ENCODE measurements at regions not wholly inside any gene's neighbourhood (a gene's known extent, or its start where the extent isn't known, plus 50 kb on each side); places are given as distances from the start of the nearest gene placed in this dataset.
"Not testable (repeated sequence)": the region's sequence is repeated elsewhere in the genome, so short reads cannot be mapped to it uniquely, and the experiment has no call there.

GRCh38 chr3:167100651-167101050, 279.4 kb downstream of the ZBBX start:
- DNase-seq, result no peak

GRCh38 chr3:167100200-167100599, 279.9 kb downstream of the ZBBX start:
- DNase-seq, result no peak

GRCh38 chr3:167095976-167096375, 284.1 kb downstream of the ZBBX start:
- DNase-seq, result no peak

- DNase-seq, result no peak
Observed at GRCh38 chr3:167094632-167095031, 285.5 kb downstream of the ZBBX start.

DNA sequence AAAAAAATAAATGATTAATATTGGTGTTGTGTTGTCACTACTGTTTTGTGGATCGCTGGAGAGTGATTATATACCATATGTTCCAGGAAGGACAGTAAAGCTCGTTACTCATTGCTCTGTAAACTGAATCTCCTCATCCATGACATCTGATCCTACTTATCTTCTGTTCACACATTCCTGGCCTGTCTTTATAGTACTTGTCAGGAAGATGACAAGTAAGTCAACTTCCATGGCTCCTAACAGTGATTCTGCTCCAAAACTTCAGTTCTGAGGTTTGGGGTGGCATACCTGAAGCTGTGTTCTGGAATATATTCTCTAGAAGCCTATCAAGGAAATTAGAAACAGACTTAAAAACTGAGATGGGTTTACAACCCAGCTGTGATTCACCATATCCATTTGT, 288.9 kb downstream of the ZBBX start:
- DNase-seq, result peak; percentile 29

DNA sequence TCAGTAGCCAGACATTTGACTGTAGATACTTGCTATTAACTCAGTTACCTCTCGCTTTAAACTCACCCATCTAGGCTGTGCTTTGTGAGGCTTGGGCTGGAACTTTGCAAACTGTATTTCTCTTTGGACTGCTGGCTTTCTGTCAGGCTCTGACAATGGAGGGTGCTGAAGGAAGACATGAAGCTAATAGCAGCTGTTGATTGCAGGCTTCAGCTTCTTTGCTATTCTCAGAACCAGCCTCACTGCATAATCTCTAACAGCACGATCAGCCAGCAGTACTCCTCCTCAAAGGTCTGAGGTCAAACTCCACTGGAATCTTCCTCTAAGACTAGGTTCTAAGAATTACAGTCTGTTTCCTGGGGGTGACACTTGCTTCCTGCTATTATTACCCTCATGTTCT, 295.6 kb downstream of the ZBBX start:
- no peak for DNase-seq

- no peak for DNase-seq
Observed at GRCh38 chr3:167078070-167078622, 302.0 kb downstream of the ZBBX start.

GRCh38 chr3:167067787-167068161, 312.3 kb downstream of the ZBBX start:
- no peak for DNase-seq

DNA sequence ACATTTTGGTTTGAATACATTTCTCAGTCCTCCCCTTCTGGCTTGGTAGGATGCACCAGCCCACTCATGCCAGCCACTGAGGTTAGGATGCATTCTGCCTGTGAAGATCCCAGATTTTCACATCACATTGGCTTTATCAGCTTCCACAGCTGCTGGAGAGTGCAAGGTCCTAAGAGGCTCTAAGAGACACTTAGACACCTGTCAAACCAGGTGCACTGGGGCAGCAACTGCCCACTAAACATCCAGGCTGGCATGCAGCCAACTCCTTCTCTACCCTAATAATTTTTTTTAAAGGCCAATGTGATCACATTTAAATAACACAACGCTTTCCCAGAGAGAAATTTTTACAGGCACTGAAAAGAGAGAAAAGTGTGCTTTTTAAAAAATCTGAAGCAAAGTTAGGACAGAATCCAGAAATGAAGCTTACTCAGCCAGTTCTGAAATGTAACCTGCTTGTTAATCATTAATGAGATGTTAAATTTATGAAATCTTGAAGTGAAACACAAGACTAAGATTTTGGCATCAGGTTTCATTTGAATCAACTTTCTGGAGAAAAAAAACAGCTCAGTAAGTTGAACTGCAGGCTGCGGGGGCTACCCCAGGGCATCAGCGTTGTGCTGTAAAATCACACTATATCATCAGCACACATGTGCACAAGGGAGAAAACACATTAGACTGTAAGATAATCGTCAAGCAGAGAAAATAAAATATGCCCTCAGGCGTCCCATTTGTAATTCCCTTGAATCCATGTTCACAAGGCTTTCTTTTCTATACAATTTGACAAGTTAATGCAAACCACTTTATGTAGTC, 312.9 kb downstream of the ZBBX start:
- DNase-seq, result peak; percentile 51

DNA sequence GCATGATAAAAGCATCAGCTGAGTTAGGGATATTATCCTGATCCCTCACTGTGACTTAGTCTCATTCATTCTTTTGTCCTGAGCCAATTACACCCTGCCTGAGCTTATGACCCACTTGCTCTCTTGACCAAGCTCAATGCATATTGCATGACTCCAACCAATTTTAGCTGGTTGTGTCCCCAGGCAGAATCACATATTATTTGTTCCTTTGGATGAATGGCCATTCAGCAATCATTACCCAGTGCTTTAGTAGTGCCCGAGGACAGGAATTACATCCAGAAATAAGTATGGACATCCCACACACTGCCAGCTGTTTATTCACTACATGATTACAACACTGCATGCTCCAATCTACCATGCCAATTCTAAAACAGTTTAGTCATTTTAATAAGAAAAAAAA, 322.5 kb downstream of the ZBBX start:
- no peak for DNase-seq

DNA sequence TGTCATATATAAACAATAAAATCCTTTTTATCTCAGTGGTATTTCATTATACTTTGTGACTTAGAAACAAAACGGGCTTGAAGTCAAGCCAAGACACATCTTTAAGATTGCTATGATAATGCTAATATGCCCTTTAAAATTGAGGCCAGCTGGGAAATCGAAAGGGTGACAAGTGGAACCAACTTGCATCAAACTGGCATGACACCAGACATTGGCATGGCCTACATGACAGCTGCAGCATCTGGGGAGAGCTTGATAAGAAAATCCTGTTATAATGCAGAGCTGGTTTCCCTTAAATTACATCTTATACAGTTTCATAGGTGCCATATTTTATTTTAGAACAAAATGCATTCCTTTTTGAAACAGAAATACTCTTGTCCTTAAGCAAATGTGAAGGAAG, 325.2 kb downstream of the ZBBX start:
- no peak for DNase-seq

- DNase-seq, result no peak
Observed at GRCh38 chr3:167051421-167051820, 328.7 kb downstream of the ZBBX start.

- no peak for DNase-seq
Observed at GRCh38 chr3:167033866-167034265, 346.2 kb downstream of the ZBBX start.

DNA sequence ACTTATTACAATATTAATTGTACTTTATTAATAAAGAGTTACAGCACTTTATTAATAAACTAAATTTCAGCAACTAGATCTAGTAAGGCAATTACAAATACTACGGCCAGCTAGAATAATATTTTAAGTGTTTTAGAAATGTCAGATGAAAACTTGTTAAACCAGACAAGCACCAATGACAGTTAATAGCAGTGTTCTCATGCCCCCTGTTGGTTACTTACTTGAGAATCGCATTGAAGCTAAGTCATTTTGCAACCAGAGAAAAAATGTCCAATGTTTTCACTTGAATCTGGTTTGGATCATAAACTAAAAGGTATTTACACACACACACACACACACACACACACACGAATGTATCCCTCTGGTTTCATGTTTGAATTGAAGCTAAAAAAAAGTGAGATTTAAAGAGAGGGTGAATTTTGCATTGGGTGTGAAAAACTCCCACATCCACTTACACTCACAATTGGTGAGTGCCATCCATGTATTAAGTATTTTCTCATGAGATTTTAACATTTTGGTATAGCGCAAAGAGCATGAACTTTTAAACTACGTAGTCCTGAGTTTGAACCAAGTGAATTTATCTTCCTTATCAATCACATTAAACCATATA, 347.7 kb downstream of the ZBBX start:
- DNase-seq, result no peak

GRCh38 chr3:167031364-167032049, 348.6 kb downstream of the ZBBX start:
- no peak for DNase-seq

DNA sequence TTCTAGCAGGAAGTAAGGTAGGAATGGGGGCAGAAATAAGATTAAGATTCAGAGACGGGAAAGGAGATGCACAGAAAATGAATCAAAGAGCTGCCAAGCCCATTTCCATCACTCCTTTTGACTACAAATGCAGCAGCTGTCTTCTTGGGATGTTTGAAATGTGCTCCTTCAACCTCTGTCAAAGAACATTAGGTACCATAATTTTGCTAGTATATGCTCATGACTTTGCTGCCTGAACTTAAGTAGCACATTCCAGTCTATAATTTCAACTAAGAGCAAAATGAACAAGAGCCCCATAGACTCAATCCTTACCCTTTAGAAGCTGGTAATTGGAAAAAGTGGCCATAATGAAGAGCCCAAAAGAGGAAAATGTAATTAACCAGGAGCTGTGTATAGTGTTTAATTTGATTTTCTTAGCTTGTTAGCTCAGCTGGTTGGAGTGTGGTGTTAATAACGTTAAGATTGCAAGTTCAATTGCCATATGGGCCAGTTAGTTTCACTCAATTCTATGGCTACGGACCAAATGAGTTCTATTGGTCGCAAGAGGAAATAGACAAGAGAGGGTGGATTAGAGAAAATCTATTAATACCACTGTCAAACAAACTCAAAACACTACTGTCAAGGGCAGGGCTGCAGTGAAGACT, 349.9 kb downstream of the ZBBX start:
- no peak for DNase-seq

DNA sequence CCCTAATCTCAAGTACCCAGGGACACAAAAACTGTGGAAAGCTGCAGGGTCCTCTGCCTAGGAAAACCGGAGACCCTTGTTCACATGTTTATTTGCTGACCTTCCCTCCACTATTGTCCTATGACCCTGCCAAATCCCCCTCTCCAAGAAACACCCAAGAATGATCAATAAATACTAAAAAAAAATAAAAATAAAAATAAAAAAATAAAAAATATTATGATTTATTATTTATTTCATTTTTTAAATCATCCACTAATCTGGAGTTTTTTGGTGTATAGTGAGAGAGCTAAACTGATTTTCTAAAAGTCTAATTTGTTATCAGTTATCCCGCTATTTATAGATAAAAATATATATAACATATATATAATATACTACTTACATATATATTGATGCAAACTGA, 360.6 kb downstream of the ZBBX start:
- not testable (repeated sequence) for DNase-seq

GRCh38 chr3:167018591-167019111, 361.4 kb downstream of the ZBBX start:
- not testable (repeated sequence) for DNase-seq

GRCh38 chr3:167012691-167013090, 367.4 kb downstream of the ZBBX start:
- DNase-seq, result no peak

DNA sequence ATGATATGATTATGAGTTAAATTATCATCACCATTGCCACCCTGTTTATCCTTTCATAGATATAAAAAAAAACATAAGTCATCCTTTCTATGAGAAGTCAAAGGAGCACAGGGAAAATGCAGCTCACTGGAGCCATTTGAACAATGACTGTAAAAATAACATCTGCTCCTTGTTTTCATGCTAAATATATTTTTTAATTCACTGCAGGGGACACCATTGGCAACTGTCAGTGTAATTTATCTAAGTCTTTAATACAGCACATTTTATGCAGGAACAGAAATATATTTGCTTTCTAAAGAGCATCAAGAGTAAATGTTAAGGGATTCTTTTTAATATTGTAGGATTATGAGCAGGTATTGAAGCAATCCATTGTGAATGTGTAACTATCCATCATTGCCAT, 371.3 kb downstream of the ZBBX start:
- DNase-seq, result no peak

DNA sequence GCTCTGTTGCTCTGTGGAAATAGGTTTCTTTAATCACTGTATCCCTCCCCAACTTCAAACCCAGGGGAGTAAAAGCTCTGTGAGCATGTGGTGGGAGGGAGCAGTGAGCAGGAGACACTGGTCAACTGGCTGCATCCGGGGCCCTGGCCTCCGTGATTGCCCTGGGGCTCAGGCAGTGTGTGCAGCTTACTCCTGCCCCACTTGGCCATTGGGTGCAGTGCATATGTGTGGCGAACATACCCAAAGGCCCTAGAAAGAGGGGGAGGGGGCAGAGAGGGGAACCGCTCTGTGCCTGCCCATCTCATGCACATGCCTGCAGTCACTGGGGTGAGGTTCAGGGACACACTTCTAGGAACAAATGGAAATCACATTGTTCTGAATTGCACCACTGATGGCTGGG, 378.7 kb downstream of the ZBBX start:
- DNase-seq, result no peak

DNA sequence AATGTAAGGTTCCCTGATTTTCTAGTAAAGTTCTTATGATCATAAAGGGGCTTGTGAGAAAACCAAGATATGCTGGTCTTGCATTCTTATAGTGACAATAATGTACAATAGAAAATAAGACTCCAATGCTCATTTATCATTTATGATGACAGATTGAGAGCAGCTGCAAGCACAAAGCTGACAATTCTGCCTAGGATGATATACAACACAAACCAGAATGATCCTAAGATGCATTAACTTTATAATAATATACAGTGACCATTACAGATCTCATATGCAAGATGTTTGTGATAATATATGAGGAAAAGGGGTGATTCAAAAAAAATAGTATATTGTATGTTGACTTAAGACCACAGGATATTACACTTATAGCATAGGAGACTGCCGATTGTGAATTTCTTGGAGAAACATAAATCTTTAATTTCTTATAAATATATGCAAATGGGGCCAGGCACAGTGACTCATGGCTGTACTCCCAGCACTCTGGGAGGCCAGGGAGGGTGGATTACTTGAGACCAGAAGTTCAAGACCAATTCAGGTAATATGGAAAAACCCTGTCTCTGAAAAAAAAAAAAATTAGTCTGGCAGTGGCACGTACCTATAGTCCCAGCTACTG, 387.0 kb downstream of the ZBBX start:
- DNase-seq, result no peak

DNA sequence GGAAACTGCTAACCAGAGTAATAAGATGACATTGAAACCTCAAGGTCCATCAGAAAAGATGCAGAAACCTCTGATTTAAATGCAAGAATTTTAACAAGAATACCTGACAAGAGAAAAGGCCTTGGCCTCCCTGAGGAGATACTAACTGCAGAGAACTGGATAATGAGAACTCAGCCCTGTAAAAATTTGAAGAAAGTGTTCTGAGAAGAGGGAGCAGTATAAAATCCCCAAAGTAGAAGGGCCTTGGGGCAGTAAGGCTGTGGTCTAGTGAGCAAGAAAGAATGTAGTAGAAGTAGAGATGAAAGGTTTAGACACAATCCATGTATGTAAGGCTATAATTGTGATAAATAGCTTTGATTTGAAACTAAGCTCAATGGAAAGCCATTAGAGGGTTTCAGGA, 394.1 kb downstream of the ZBBX start:
- no peak for DNase-seq

All from SHP77 treated with DMSO at 0.1 percent for 48 hours (cell line).